Fibroblast of skin of abdomen (primary cell): ENCODE measurements at regions not wholly inside any gene's neighbourhood (a gene's known extent, or its start where the extent isn't known, plus 50 kb on each side); places are given as distances from the start of the nearest gene placed in this dataset.
A peak's percentile ranks its signal among the peaks of the same experiment; 100 is the strongest.
"Not testable (repeated sequence)": the region's sequence is repeated elsewhere in the genome, so short reads cannot be mapped to it uniquely, and the experiment has no call there.

Experiments
- DNase-seq: peaks from one replicate; pipeline ENCODE4 v3.0.0-alpha.2; 2013

- peak; percentile 23 for DNase-seq
Measured at GRCh38 chr4:132383571-132384199, 765.4 kb upstream of the PCDH10 start.

GRCh38 chr4:132384709-132385108 lies 764.4 kb upstream of the PCDH10 start:
- DNase-seq, result no peak

GRCh38 chr4:132386130-132386529 lies 763.0 kb upstream of the PCDH10 start:
- DNase-seq, result no peak

GRCh38 chr4:132387060-132387459 lies 762.0 kb upstream of the PCDH10 start:
- no peak for DNase-seq

GRCh38 chr4:132395561-132395960 lies 753.5 kb upstream of the PCDH10 start:
- peak; percentile 20 for DNase-seq

GRCh38 chr4:132396636-132397035 lies 752.5 kb upstream of the PCDH10 start:
- peak; percentile 55 for DNase-seq

- no peak for DNase-seq
Measured at GRCh38 chr4:132417220-132417619, 731.9 kb upstream of the PCDH10 start.

GRCh38 chr4:132427125-132427524 lies 722.0 kb upstream of the PCDH10 start:
- no peak for DNase-seq

GRCh38 chr4:132437117-132437516 lies 712.0 kb upstream of the PCDH10 start:
- no peak for DNase-seq

- DNase-seq, result no peak
Measured at GRCh38 chr4:132445386-132445785, 703.7 kb upstream of the PCDH10 start.

GRCh38 chr4:132457987-132458386 lies 691.1 kb upstream of the PCDH10 start:
- DNase-seq, result not testable (repeated sequence)

- DNase-seq, result no peak
Measured at GRCh38 chr4:132479543-132479942, 669.6 kb upstream of the PCDH10 start.

GRCh38 chr4:132488555-132488954 lies 660.5 kb upstream of the PCDH10 start:
- DNase-seq, result no peak

- DNase-seq, result no peak
Measured at GRCh38 chr4:132493476-132493875, 655.6 kb upstream of the PCDH10 start.

GRCh38 chr4:132495267-132495812 lies 653.8 kb upstream of the PCDH10 start:
- DNase-seq, result not testable (repeated sequence)

- DNase-seq, result no peak
Measured at GRCh38 chr4:132498215-132498614, 650.9 kb upstream of the PCDH10 start.

- no peak for DNase-seq
Measured at GRCh38 chr4:132502096-132502552, 647.0 kb upstream of the PCDH10 start.

GRCh38 chr4:132504438-132504837 lies 644.7 kb upstream of the PCDH10 start:
- DNase-seq, result no peak

GRCh38 chr4:132506568-132506967 lies 642.5 kb upstream of the PCDH10 start:
- no peak for DNase-seq

GRCh38 chr4:132513491-132513890 lies 635.6 kb upstream of the PCDH10 start:
- no peak for DNase-seq

GRCh38 chr4:132526652-132527051 lies 622.4 kb upstream of the PCDH10 start:
- DNase-seq, result no peak

GRCh38 chr4:132527817-132528216 lies 621.3 kb upstream of the PCDH10 start:
- DNase-seq, result no peak

GRCh38 chr4:132530861-132531260 lies 618.2 kb upstream of the PCDH10 start:
- no peak for DNase-seq

GRCh38 chr4:132540268-132540667 lies 608.8 kb upstream of the PCDH10 start:
- DNase-seq, result no peak

- no peak for DNase-seq
Measured at GRCh38 chr4:132540797-132541196, 608.3 kb upstream of the PCDH10 start.
